ENCODE measurements at regions not wholly inside any gene's neighbourhood (a gene's known extent, or its start where the extent isn't known, plus 50 kb on each side); places are given as distances from the start of the nearest gene placed in this dataset.

GRCh38 chr6:9986273-9986672 lies 428.6 kb downstream of the TFAP2A start:
- H3K9me3 ChIP-seq (ENCODE audit: control insufficient read depth in 2 of 2, low read length in 2 of 2) = no peaks in the 10 kb centered on the region
- H3K9ac ChIP-seq (ENCODE audit: low read length in 2 of 2) = no peak overlapping the region
- no peak overlapping the region for H3K27ac ChIP-seq (ENCODE audit: low read length)
- no peaks in the 10 kb centered on the region for H3K36me3 ChIP-seq (ENCODE audit: control insufficient read depth in 2 of 2, insufficient read depth in 2 of 2, low read length in 2 of 2)
- H3K4me1 ChIP-seq (ENCODE audit: control insufficient read depth, insufficient read depth, low read length) = no peaks in the 10 kb centered on the region
- H3K27me3 ChIP-seq (ENCODE audit: control insufficient read depth in 1 of 2, insufficient read depth in 2 of 2, low read length in 2 of 2) = no peaks in the 10 kb centered on the region
- no peak overlapping the region for H3K4me3 ChIP-seq (ENCODE audit: low read length in 2 of 2)

- no peaks in the 10 kb centered on the region for H3K36me3 ChIP-seq (ENCODE audit: control insufficient read depth in 2 of 2, insufficient read depth in 2 of 2, low read length in 2 of 2)
- H3K27me3 ChIP-seq (ENCODE audit: control insufficient read depth in 1 of 2, insufficient read depth in 2 of 2, low read length in 2 of 2) = no peaks in the 10 kb centered on the region
- no peak overlapping the region for H3K27ac ChIP-seq (ENCODE audit: low read length)
- no peaks in the 10 kb centered on the region for H3K9me3 ChIP-seq (ENCODE audit: control insufficient read depth in 2 of 2, low read length in 2 of 2)
- H3K9ac ChIP-seq (ENCODE audit: low read length in 2 of 2) = no peak overlapping the region
- H3K4me3 ChIP-seq (ENCODE audit: low read length in 2 of 2) = no peak overlapping the region
- H3K4me1 ChIP-seq (ENCODE audit: control insufficient read depth, insufficient read depth, low read length) = no peaks in the 10 kb centered on the region
Observed at GRCh38 chr6:9985481-9985880, 429.4 kb downstream of the TFAP2A start.

- Histone ChIP-seq H3K9ac (ENCODE audit: low read length in 2 of 2) (no peak overlapping the region), H3K4me3 (ENCODE audit: low read length in 2 of 2) (no peak overlapping the region), H3K27ac (ENCODE audit: low read length) (no peak overlapping the region), H3K9me3 (ENCODE audit: control insufficient read depth in 2 of 2, low read length in 2 of 2) (no peaks in the 10 kb centered on the region), H3K4me1 (ENCODE audit: control insufficient read depth, insufficient read depth, low read length) (no peaks in the 10 kb centered on the region), H3K27me3 (ENCODE audit: control insufficient read depth in 1 of 2, insufficient read depth in 2 of 2, low read length in 2 of 2) (no peaks in the 10 kb centered on the region), H3K36me3 (ENCODE audit: control insufficient read depth in 2 of 2, insufficient read depth in 2 of 2, low read length in 2 of 2) (no peaks in the 10 kb centered on the region)
Observed at GRCh38 chr6:9984607-9985006, 430.3 kb downstream of the TFAP2A start.

GRCh38 chr6:9983168-9983567 lies 431.7 kb downstream of the TFAP2A start:
- H3K4me3 ChIP-seq (ENCODE audit: low read length in 2 of 2) = no peak overlapping the region
- H3K36me3 ChIP-seq (ENCODE audit: control insufficient read depth in 2 of 2, insufficient read depth in 2 of 2, low read length in 2 of 2) = no peaks in the 10 kb centered on the region
- H3K9ac ChIP-seq (ENCODE audit: low read length in 2 of 2) = no peak overlapping the region
- no peaks in the 10 kb centered on the region for H3K4me1 ChIP-seq (ENCODE audit: control insufficient read depth, insufficient read depth, low read length)
- H3K9me3 ChIP-seq (ENCODE audit: control insufficient read depth in 2 of 2, low read length in 2 of 2) = no peaks in the 10 kb centered on the region
- no peaks in the 10 kb centered on the region for H3K27me3 ChIP-seq (ENCODE audit: control insufficient read depth in 1 of 2, insufficient read depth in 2 of 2, low read length in 2 of 2)
- no peak overlapping the region for H3K27ac ChIP-seq (ENCODE audit: low read length)

- Histone ChIP-seq H3K36me3 (ENCODE audit: control insufficient read depth in 2 of 2, insufficient read depth in 2 of 2, low read length in 2 of 2) (no peaks in the 10 kb centered on the region), H3K27ac (ENCODE audit: low read length) (no peak overlapping the region), H3K27me3 (ENCODE audit: control insufficient read depth in 1 of 2, insufficient read depth in 2 of 2, low read length in 2 of 2) (no peaks in the 10 kb centered on the region), H3K4me1 (ENCODE audit: control insufficient read depth, insufficient read depth, low read length) (no peaks in the 10 kb centered on the region), H3K9me3 (ENCODE audit: control insufficient read depth in 2 of 2, low read length in 2 of 2) (no peaks in the 10 kb centered on the region), H3K9ac (ENCODE audit: low read length in 2 of 2) (no peak overlapping the region), H3K4me3 (ENCODE audit: low read length in 2 of 2) (no peak overlapping the region)
Observed at GRCh38 chr6:9982215-9982614, 432.7 kb downstream of the TFAP2A start.

GRCh38 chr6:9979996-9980395 lies 434.9 kb downstream of the TFAP2A start:
- Histone ChIP-seq H3K27ac (ENCODE audit: low read length) (no peak overlapping the region), H3K9ac (ENCODE audit: low read length in 2 of 2) (no peak overlapping the region), H3K36me3 (ENCODE audit: control insufficient read depth in 2 of 2, insufficient read depth in 2 of 2, low read length in 2 of 2) (no peaks in the 10 kb centered on the region), H3K9me3 (ENCODE audit: control insufficient read depth in 2 of 2, low read length in 2 of 2) (no peaks in the 10 kb centered on the region), H3K4me3 (ENCODE audit: low read length in 2 of 2) (no peak overlapping the region), H3K27me3 (ENCODE audit: control insufficient read depth in 1 of 2, insufficient read depth in 2 of 2, low read length in 2 of 2) (no peaks in the 10 kb centered on the region), H3K4me1 (ENCODE audit: control insufficient read depth, insufficient read depth, low read length) (no peaks in the 10 kb centered on the region)

GRCh38 chr6:9978480-9978879 lies 436.4 kb downstream of the TFAP2A start:
- no peaks in the 10 kb centered on the region for H3K36me3 ChIP-seq (ENCODE audit: control insufficient read depth in 2 of 2, insufficient read depth in 2 of 2, low read length in 2 of 2)
- no peaks in the 10 kb centered on the region for H3K4me1 ChIP-seq (ENCODE audit: control insufficient read depth, insufficient read depth, low read length)
- H3K27ac ChIP-seq (ENCODE audit: low read length) = no peak overlapping the region
- H3K9me3 ChIP-seq (ENCODE audit: control insufficient read depth in 2 of 2, low read length in 2 of 2) = no peaks in the 10 kb centered on the region
- H3K4me3 ChIP-seq (ENCODE audit: low read length in 2 of 2) = no peak overlapping the region
- H3K27me3 ChIP-seq (ENCODE audit: control insufficient read depth in 1 of 2, insufficient read depth in 2 of 2, low read length in 2 of 2) = no peaks in the 10 kb centered on the region
- H3K9ac ChIP-seq (ENCODE audit: low read length in 2 of 2) = no peak overlapping the region

GRCh38 chr6:9977411-9977810 lies 437.5 kb downstream of the TFAP2A start:
- H3K4me1 ChIP-seq (ENCODE audit: control insufficient read depth, insufficient read depth, low read length) = no peaks in the 10 kb centered on the region
- no peak overlapping the region for H3K4me3 ChIP-seq (ENCODE audit: low read length in 2 of 2)
- H3K9ac ChIP-seq (ENCODE audit: low read length in 2 of 2) = no peak overlapping the region
- H3K27ac ChIP-seq (ENCODE audit: low read length) = no peak overlapping the region
- H3K9me3 ChIP-seq (ENCODE audit: control insufficient read depth in 2 of 2, low read length in 2 of 2) = no peaks in the 10 kb centered on the region
- no peaks in the 10 kb centered on the region for H3K27me3 ChIP-seq (ENCODE audit: control insufficient read depth in 1 of 2, insufficient read depth in 2 of 2, low read length in 2 of 2)
- H3K36me3 ChIP-seq (ENCODE audit: control insufficient read depth in 2 of 2, insufficient read depth in 2 of 2, low read length in 2 of 2) = no peaks in the 10 kb centered on the region

- Histone ChIP-seq H3K27me3 (ENCODE audit: control insufficient read depth in 1 of 2, insufficient read depth in 2 of 2, low read length in 2 of 2) (no peaks in the 10 kb centered on the region), H3K9me3 (ENCODE audit: control insufficient read depth in 2 of 2, low read length in 2 of 2) (no peaks in the 10 kb centered on the region), H3K4me3 (ENCODE audit: low read length in 2 of 2) (no peak overlapping the region), H3K4me1 (ENCODE audit: control insufficient read depth, insufficient read depth, low read length) (no peaks in the 10 kb centered on the region), H3K27ac (ENCODE audit: low read length) (no peak overlapping the region), H3K36me3 (ENCODE audit: control insufficient read depth in 2 of 2, insufficient read depth in 2 of 2, low read length in 2 of 2) (no peaks in the 10 kb centered on the region), H3K9ac (ENCODE audit: low read length in 2 of 2) (no peak overlapping the region)
Observed at GRCh38 chr6:9961646-9962045, 453.2 kb downstream of the TFAP2A start.

- Histone ChIP-seq H3K27me3 (ENCODE audit: control insufficient read depth in 1 of 2, insufficient read depth in 2 of 2, low read length in 2 of 2) (no peaks in the 10 kb centered on the region), H3K4me3 (ENCODE audit: low read length in 2 of 2) (no peak overlapping the region), H3K36me3 (ENCODE audit: control insufficient read depth in 2 of 2, insufficient read depth in 2 of 2, low read length in 2 of 2) (no peaks in the 10 kb centered on the region), H3K27ac (ENCODE audit: low read length) (no peak overlapping the region), H3K4me1 (ENCODE audit: control insufficient read depth, insufficient read depth, low read length) (no peaks in the 10 kb centered on the region), H3K9ac (ENCODE audit: low read length in 2 of 2) (no peak overlapping the region), H3K9me3 (ENCODE audit: control insufficient read depth in 2 of 2, low read length in 2 of 2) (no peaks in the 10 kb centered on the region)
Observed at GRCh38 chr6:9957215-9957759, 457.6 kb downstream of the TFAP2A start.

- Histone ChIP-seq H3K4me1 (ENCODE audit: control insufficient read depth, insufficient read depth, low read length) (no peaks in the 10 kb centered on the region), H3K27ac (ENCODE audit: low read length) (no peak overlapping the region), H3K27me3 (ENCODE audit: control insufficient read depth in 1 of 2, insufficient read depth in 2 of 2, low read length in 2 of 2) (no peaks in the 10 kb centered on the region), H3K9ac (ENCODE audit: low read length in 2 of 2) (no peak overlapping the region), H3K36me3 (ENCODE audit: control insufficient read depth in 2 of 2, insufficient read depth in 2 of 2, low read length in 2 of 2) (no peaks in the 10 kb centered on the region), H3K4me3 (ENCODE audit: low read length in 2 of 2) (no peak overlapping the region), H3K9me3 (ENCODE audit: control insufficient read depth in 2 of 2, low read length in 2 of 2) (peaks cover 0 to 3% of the 10 kb centered on the region in 2 donors)
Observed at GRCh38 chr6:9948678-9949077, 466.2 kb downstream of the TFAP2A start.

Measured in stomach smooth muscle (tissue), 2 donors.